C4-2B (cell line): ENCODE measurements at regions not wholly inside any gene's neighbourhood (a gene's known extent, or its start where the extent isn't known, plus 50 kb on each side); places are given as distances from the start of the nearest gene placed in this dataset.

ENCODE experiments used
- ZFX ChIP-seq: fragments of 450-650 bp; IDR thresholded peaks from 2 replicates; pipeline ENCODE4 v1.6.1; 2017
- TF ChIP-seq, protein P1 (sequence below): fragments of 450-650 bp; conservative IDR thresholded peaks from 2 replicates; pipeline ENCODE4 v1.5.1; 2017; ENCODE audit warnings: mild to moderate bottlenecking

DNA sequence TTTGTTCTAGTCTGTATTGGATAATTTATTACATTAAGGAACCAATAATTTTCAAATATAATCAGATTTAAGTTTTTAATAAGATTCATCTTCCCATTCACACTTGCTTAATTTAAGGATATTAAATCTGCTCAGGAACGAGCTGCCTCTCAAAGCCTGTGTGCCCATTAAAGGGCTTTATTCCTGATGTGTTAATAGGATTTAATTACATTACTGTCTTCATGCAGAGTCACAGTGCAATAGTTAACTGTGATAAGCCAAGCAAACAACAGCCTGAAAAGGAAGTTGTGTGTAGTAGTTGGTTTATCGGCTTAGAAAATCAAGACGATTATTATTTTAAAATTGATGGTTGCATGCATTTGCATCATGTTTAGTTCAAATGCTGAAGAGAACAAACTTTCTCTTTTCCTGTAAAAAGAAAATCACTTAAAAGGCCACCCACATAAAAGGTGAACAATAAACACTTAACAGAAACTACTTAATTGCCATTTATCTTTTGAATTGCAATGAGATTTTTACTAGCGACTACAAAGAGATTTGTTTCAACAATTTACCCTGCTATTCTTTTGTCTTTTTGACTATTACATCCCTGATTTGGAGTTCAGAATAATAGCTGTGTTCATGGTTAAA is 174.6 kb downstream of the RWDD3 start:
- TF ChIP-seq, protein P1, sequence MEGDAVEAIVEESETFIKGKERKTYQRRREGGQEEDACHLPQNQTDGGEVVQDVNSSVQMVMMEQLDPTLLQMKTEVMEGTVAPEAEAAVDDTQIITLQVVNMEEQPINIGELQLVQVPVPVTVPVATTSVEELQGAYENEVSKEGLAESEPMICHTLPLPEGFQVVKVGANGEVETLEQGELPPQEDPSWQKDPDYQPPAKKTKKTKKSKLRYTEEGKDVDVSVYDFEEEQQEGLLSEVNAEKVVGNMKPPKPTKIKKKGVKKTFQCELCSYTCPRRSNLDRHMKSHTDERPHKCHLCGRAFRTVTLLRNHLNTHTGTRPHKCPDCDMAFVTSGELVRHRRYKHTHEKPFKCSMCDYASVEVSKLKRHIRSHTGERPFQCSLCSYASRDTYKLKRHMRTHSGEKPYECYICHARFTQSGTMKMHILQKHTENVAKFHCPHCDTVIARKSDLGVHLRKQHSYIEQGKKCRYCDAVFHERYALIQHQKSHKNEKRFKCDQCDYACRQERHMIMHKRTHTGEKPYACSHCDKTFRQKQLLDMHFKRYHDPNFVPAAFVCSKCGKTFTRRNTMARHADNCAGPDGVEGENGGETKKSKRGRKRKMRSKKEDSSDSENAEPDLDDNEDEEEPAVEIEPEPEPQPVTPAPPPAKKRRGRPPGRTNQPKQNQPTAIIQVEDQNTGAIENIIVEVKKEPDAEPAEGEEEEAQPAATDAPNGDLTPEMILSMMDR, result no peak
- no peak for TF ChIP-seq ZFX
